GM18858 (cell line): ENCODE measurements at regions not wholly inside any gene's neighbourhood (a gene's known extent, or its start where the extent isn't known, plus 50 kb on each side); places are given as distances from the start of the nearest gene placed in this dataset.

Experiments
- ATAC-seq: cut with Tn5 transposase; IDR thresholded peaks from one replicate; pipeline ENCODE4 v1.9.1; 2021; ENCODE audit not compliant: unreplicated experiment

GRCh38 chr18:74023220-74023619 is 124.4 kb downstream of the FBXO15 start:
- ATAC-seq = no peak

GRCh38 chr18:74019864-74020263 is 127.8 kb downstream of the FBXO15 start:
- no peak for ATAC-seq

- no peak for ATAC-seq
Measured at GRCh38 chr18:74013955-74014354, 133.7 kb downstream of the FBXO15 start.

- no peak for ATAC-seq
Measured at GRCh38 chr18:74012954-74013630, 134.5 kb downstream of the FBXO15 start.

GRCh38 chr18:74006143-74006542 is 141.5 kb downstream of the FBXO15 start:
- no peak for ATAC-seq

- ATAC-seq = no peak
Measured at GRCh38 chr18:74005320-74006109, 142.1 kb downstream of the FBXO15 start.

- no peak for ATAC-seq
Measured at GRCh38 chr18:73992242-73993022, 155.2 kb downstream of the FBXO15 start.

GRCh38 chr18:73991570-73991969 is 156.1 kb downstream of the FBXO15 start:
- no peak for ATAC-seq

- ATAC-seq = no peak
Measured at GRCh38 chr18:73990258-73990657, 157.4 kb downstream of the FBXO15 start.

- ATAC-seq = no peak
Measured at GRCh38 chr18:73987247-73987980, 160.2 kb downstream of the FBXO15 start.

GRCh38 chr18:73986711-73987110 is 160.9 kb downstream of the FBXO15 start:
- ATAC-seq = no peak

- ATAC-seq = no peak
Measured at GRCh38 chr18:73985855-73986625, 161.6 kb downstream of the FBXO15 start.

GRCh38 chr18:73983970-73984369 is 163.7 kb downstream of the FBXO15 start:
- no peak for ATAC-seq

- no peak for ATAC-seq
Measured at GRCh38 chr18:73983496-73983895, 164.1 kb downstream of the FBXO15 start.

GRCh38 chr18:73981796-73982195 is 165.8 kb downstream of the FBXO15 start:
- ATAC-seq = no peak

GRCh38 chr18:73980289-73980979 is 167.2 kb downstream of the FBXO15 start:
- no peak for ATAC-seq

- ATAC-seq = no peak
Measured at GRCh38 chr18:73979742-73980141, 167.9 kb downstream of the FBXO15 start.

GRCh38 chr18:73976433-73976832 is 171.2 kb downstream of the FBXO15 start:
- no peak for ATAC-seq

- ATAC-seq = no peak
Measured at GRCh38 chr18:73975266-73975665, 172.4 kb downstream of the FBXO15 start.

GRCh38 chr18:73973972-73974371 is 173.7 kb downstream of the FBXO15 start:
- ATAC-seq = no peak
